RPMI7951 (cell line): ENCODE measurements at regions not wholly inside any gene's neighbourhood (a gene's known extent, or its start where the extent isn't known, plus 50 kb on each side); places are given as distances from the start of the nearest gene placed in this dataset.

Experiments used
- DNase-seq: peaks from one replicate; pipeline ENCODE4 v3.0.0-alpha.2; 2012; ENCODE audit warnings: low read depth

DNA sequence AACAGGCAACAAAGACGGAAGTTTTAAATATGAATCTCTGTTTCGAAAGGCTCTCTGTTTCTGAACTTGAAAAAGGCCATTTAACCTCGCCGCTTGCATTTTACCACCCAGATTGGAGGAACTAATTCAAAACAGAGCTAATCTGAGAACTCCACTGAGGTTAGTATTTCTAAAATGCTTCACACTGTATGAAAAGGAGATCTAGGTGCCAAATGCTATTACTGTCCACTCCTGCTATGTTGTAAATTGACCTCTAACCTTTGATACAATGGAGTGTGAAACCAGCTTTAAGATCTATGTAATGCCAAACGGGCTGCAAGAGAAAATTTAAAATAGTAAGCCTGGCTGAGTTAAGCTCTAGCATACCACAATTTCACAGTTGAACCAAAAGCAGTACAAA lies 364.5 kb downstream of the IRS1 start:
- DNase-seq: no peak

DNA sequence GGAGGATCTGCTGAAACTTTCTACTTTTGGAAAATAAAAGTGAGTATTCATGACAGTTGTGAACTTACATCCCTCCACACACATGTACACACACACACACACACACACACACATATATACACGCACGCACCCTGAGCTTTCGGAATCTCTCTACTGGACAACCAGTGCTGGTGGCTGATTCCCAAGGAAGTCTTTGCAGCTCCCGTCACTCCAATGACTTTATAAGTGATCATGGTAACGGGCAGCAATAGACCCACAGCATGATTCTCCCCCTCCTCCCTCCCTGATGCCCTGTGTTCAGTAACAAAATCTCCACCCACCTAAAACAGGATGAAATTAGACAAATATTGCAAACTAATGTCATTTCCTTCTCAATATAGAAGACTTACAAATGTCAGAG lies 364.9 kb downstream of the IRS1 start:
- no peak for DNase-seq

DNA sequence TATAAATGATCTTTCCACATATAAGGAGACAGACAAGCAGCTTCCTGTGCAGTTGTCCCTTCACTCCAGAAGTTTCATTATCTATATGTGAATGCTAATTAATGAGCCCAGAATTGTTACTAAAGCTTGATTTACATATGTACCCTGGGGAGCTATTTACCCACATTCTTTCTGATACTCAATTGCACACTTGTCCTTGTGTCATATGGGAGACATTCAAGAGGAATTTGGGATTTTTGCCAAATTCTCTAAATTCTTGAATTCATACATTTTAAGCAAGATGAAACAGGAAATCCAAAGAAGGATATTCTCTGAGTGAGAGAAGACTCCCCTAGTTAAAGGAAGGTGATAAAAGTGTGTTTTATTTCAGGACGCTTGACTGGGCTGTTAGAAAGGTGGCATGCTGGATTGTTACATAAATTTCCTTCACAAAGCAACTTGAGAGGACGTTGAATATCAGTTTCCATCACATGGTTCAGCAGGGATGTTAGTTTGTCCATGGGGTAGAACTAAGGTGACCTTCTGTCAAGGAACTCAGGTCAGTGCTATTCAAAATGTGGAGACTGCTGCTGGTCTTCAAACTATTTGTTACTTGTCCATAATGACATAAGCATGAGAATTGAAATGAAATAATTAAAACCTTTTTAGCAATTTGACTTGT lies 368.2 kb downstream of the IRS1 start:
- peak; percentile 78 for DNase-seq

DNA sequence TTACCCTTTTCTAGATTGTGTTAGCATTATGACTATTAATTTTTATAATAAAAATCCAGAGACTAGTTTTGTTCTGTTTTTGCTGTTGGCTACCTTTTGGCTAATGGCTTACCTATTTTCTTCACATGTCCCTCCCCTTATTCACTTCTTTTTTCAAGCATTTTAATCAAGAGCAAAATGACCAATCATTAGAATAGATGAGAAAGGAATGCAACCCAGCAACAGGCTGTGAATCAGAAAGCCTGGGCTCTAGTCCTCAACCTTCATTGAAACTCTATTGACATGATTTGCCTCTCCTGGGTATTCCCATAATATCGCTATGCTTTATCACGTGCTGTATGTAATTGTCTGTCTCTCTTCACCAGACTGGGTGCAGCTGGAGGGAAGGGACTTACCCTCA lies 370.1 kb downstream of the IRS1 start:
- no peak for DNase-seq

DNA sequence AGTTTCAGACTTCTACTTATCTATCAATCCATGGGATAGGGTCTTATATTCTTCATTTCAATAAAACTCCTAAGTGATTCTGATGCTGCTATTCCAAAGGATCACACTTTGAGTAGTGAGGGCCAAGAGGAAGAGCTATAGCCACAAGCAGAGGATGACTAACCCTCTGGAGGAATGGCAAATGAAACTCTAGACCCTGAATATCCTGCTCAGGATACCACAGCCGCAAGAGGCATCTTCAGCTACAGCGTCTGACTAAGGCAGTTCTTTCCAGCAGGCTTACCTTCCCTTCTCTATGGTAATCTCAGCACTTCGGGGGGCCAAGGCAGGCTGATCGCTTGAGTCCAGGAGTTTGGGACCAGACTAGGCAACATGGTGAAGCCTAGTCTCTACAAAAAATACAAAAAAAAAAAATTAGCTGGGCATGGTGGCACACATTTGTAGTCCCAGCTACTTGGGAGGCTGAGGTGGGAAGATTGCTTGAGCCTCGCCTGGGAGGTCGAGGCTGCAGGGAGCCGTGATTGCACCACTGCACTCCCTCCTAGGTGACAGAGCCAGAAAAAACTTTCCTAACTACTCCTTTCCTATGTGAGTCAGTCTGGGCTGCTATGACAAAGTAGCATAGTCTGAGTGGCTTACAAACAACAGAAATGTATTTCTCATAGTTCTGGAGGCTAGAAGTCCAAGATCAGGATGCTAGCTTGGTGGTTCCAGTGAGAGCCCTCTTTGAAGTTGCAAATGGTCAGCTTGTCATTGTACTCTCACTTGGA lies 371.9 kb downstream of the IRS1 start:
- DNase-seq: peak; percentile 97

DNA sequence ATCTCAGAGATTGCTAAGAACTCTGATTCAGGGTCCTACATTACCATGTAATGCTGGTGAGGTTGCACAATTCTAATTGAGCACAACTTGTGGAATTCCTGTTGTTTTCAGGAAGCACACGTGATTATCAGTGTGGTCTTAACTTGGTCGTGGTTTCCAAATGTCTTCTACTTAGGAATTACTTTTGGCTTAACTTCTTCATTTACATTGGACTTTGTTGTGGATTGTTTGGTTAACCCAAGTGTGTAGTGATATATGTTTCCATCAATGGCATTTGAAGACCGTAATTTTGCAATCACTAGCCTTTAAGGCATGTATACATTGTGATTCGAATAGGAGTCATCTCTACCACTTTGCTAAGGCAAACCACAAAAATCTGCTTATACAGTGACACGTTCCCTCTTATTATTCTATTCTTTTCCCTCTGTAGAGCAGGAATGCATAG lies 373.3 kb downstream of the IRS1 start:
- peak; percentile 86 for DNase-seq

DNA sequence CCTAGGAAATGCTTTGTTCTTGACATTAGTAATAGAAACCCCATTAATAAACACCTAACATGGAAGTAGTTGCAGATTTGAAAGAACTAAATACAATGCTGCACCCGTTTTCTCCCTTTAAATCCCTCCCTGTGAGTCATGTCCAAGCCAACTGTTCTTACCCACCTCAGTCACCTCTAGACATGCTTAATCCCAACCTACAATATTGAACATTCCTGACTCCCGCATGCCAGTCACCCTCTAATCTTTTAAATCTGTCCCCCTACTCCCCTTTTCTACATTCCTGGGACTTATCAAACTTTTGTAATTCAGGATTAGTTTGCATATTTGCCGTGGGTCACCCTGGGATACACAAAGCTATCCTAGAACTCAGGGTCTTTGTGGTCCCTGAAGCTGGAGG lies 374.6 kb downstream of the IRS1 start:
- peak; percentile 36 for DNase-seq

DNA sequence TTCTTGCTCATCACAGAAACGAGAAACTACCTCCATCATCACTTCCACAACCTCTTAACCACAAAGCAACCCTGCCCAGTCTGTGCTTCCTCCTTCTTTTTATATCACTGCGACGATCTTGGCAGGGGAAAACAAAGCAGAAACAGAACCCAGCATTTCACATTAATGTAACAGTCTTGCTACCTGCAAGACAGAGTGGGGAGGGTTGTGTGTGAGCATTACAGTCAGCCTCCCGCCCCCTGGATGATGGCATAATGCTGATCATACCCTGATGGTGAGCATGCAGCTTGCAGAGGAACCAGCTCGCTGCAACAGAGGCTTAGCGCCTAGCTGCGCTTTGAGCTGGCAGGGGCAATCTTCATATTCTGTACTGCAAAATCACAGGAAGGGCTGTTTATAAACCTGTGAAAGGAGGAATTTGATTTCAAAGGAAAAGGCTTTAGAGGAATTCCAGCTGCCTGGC lies 376.1 kb downstream of the IRS1 start:
- peak; percentile 77 for DNase-seq

DNA sequence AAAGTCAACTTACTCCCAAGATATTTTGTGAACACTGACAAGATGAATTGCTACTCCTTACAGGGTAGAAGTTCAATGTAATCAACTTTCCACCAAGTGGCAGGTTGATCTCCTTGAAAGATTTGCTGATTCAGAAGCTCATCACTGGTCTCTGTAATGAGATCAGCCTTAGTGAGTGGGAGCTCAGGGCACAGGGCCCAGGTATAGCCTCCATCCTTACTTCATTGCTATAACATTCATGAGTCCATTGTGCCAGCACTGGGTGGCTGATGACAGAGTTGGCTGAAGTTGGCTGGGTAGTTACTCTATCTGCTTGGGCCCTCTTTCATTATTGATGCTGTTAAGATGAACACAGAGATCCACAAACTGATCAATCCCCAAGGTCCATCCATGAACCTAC lies 379.0 kb downstream of the IRS1 start:
- DNase-seq: no peak

DNA sequence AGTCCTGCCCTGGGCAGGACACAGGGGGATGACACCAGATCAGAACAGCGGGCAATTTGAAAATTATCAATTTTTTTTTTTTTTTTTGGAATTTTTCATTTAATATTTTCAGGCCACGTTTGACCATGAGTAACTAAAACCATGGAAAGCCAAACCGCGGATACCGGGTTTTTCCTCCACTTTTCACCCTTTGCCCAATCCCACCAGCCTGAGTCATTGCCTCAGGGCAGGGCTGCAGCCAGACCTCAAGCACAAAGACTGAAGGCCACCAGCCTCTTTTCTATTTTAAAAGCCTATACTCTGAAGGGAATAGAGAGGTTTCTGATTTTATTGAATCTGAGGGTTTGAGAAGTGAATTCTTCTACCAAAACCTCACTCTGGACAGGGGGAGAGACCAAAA lies 381.1 kb downstream of the IRS1 start:
- no peak for DNase-seq

DNA sequence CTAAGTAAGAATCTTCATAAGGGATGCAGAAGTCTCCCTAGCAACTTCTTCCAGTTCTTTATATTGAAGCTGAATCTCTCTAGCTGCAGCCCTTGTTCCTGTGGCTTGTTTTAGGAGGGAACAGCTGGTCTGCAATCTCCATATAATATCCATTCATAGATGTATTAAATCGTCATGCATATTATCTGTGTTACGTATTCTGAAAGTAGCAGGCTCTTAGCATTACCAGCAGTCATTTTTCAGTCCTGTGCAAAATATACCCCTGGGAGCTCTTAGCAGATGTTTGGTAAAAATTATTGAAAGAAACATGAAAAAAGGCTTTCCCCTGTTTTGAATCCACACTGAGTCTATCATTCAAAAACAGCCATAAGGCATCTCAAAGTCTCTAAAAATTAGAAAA lies 385.3 kb downstream of the IRS1 start:
- DNase-seq: no peak

DNA sequence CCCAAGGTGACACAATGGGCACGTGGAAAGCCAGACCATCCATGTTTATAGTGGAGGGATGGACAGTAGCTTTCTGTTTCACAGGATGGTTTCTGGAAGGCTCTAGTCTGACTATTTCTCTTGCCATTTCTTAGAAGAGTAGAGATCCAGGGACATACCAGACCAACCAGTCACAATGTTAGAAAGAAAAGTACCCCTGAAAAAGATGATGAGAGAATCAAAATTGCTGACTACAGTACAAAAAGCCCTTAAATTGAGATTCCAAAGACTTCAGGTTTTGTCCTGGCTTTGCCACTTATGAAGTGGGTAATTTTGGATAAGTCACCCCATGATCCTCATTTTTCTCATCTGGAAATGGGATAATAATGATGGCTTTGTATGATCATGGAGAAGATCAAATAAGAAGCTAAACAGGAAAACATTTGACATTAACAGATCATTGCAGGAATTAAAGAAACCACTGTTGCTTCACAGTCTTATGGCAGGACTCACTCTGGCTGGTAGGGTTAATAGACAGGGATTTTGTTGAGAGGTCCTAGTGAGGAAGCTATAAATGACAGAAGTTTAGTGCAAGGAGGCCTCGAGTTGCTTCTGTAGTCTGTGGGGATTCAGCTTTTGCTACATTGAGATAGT lies 386.0 kb downstream of the IRS1 start:
- no peak for DNase-seq

DNA sequence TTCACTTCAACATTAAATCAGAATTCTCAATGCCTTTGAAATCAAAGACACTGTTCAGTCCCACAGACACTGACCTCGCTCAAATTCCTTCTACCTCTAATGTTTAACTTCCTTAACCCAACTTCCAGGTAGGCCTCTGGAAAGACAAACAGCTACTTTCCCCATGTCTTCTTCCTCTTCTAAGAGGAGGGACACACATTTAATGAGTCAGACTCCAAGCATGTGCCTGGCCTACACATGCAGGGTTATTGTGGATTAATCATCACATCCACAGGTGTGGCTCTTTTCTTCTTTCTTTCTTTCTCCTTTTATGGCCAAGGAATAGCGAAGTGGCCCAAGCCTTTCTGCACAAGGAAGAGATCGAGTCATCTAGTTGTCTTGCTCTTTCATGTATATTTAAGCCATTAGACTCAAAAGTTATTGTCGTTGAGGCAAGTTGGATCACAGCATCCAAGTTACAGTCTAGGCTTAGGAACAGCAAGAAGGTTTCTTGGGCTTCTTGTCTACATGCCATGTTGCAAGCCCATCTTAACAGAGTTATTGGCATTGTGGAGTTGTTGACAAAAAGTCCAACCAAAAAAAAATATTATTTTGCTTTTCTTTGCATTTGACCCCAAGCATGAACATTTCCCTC lies 387.8 kb downstream of the IRS1 start:
- DNase-seq: peak; percentile 89

DNA sequence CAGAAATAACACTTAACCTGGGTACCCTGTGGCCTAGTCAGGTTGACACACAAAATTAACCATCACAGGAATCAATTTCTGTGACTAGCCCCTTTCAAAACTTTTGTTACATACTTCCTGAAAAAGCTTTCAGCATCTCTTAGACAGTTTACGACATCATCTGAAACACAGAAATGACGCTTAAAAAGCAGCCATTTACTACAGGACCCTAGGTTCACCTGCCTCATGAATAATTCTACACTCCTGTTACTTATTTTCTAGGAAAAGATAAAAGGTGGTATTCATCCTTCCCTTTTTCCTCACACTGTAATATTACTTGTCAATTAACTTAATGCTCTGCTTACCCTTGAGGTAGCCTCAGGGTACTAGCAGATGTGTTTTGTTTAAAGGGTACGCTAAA lies 388.4 kb downstream of the IRS1 start:
- no peak for DNase-seq

DNA sequence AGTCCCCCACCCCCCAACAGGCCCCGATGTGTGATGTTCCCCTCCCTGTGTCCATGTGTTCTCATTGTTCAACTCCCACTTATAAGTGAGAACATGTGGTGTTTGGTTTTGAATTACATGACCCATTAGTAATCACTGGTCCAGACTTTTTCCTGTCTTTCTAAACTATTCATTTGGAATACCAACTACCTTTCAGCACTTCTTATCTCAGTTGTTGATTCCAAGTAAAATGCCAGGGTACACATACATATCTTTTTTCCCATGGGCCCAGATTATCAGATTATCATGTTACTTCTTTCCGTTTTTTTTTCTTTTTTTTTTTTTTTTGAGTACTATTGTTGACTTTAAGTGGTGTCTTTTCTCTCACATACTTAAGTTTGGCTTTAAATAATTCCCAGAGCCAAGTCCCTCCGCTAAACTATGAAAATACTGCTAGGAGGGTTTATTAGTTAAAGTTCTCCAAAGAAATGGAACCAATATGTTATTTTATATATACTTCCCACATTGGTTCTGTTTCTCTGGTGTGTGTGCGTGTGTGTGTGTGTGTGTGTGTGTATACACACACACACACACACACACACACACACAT lies 389.3 kb downstream of the IRS1 start:
- DNase-seq: peak; percentile 42

DNA sequence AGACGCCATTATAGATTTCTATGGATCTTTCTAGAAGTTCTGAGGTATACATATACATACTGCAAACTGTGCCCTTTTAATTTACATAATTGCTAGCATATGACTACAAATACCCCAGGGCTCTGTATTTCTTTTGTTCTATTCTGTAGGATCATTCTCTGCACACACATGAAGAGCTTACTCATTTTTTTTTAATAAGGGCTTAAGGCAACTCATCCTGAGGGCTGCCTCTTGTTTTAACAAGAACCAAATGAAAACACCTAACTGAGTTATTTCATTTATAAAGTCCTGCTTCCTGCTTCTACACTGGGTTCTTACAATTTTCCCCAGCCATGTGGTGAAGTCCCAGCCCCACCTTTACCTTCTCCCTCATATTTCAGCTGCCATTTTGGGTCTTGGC lies 390.5 kb downstream of the IRS1 start:
- no peak for DNase-seq

DNA sequence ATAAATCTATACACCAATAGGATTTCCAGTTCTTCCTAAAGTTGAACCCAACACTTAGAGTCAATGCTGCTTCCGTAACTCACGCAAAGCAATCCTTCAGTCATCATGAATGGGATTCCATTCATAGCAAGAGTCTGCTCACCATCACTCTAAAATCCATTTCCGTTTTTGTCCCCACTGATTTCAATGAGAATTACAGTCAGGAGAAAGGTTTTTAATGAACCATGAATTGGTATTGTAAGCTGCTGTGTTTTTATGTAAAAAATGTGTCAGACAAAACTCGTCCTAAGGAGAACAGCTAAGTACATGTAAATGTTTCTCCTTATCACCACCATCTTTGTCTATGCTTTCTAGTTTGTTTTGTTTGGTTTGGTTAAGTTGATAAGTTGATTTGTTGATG lies 391.5 kb downstream of the IRS1 start:
- DNase-seq: no peak

DNA sequence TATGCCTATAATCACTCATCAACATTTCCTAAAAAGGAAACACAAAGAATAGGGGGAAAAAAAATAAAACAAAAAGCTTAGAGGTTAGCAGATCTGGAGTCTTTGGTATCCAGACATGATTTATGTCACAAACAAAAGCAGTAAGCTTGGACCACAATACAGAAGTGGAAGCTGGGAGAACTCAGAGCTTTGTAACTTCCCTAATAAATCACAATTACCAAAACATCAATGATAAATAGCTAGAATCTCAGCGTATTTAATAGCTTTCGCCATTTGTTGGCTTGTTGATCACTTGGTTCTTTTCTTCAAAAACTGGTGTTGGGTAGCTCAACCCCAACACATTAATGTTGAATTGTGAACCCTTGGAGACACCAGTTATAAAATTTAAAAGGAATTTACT lies 392.5 kb downstream of the IRS1 start:
- DNase-seq: no peak

DNA sequence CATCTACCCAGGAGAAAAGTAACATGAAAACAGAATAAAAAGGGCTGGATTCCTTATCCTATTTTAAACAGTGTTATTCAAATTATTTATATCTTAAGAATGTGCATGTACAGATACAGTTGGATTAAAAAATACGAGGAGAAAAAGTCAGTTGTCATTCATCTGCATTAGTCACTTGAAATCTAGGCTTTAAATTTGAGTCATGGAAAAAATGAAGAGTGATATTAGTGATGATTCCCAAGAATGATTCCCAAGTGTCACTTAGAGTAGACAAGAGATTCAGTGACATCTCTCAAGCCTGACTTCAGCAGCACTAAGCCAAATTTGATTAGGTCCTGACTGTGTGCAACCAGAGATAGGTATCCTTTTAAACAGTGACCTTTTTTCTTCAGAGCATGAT lies 394.2 kb downstream of the IRS1 start:
- DNase-seq: no peak

DNA sequence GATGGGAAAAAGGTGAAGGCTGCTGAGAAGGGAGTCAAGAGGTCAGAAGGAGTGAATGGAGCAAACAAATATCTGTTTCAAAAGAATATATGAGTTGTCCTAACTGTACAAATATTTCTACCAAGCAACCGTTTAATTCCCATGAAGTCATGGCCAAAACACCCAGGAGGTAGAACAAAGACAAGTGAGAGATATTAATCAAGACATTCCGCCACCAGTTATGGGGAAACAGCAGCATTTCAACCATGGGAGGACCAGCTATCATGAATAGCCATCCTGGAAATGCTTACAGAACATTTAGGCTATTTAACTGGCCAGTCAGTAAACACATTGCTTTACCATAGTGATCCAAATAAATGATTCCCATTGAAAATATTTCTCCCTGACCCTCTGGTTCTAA lies 396.3 kb downstream of the IRS1 start:
- DNase-seq: no peak

DNA sequence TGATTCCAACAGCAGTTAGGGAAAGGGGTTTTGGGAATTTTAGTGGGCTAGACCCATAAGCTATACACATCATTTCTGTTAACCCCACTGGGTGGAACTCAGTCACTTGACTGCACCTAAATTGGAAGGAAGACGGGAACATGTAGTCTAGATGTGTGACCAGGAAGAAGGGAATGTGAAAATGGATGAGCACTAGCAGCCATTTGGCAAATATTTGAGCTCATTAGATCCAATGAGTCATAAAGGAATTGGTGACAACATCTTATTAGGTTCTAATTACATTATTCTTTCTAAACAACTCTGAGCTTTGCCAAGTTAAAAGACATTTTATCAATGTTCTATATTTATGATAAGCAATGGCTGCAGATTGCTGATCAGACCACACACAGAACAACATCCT lies 400.6 kb downstream of the IRS1 start:
- no peak for DNase-seq

DNA sequence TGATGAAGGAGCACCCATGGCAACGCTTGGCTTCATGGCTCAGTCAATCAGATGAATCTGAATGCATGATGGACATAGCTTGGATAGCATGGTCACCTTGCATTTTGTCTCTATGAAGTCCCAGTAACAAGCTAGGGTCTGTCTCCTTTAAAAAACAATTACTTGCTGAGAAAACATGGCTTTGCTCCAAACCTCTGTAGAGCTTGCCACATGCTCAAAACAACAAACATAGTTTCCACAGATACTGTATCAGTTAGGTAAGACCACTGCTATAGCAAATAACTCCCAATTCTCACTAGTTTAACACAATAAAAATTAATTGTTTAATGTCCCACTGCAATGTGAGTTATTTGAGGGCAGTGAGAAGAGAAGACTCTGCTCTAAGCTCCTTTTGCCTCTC lies 401.0 kb downstream of the IRS1 start:
- no peak for DNase-seq
